IMR-90 (cell line): ENCODE measurements at regions not wholly inside any gene's neighbourhood (a gene's known extent, or its start where the extent isn't known, plus 50 kb on each side); places are given as distances from the start of the nearest gene placed in this dataset.

Experiments
- BHLHE40 ChIP-seq: fragments of 150-350 bp; IDR thresholded peaks from 2 replicates; pipeline ENCODE4 v1.6.1; 2016; ENCODE audit warnings: mild to moderate bottlenecking, low read depth, low read length
- MAFK ChIP-seq: IDR thresholded peaks from 2 replicates; pipeline ENCODE4 v1.6.1; 2012; ENCODE audit warnings: low read depth, low read length, improper control_type of control experiment
- MXI1 ChIP-seq: IDR thresholded peaks from 2 replicates; pipeline ENCODE4 v1.6.1; 2012; ENCODE audit warnings: low read depth, mild to moderate bottlenecking, low read length, moderate library complexity, borderline replicate concordance
- RAD21 ChIP-seq: IDR thresholded peaks from 2 replicates; pipeline ENCODE4 v1.6.1; 2012; ENCODE audit warnings: low read length, improper control_type of control experiment
- RFX5 ChIP-seq: IDR thresholded peaks from 2 replicates; pipeline ENCODE4 v1.8.0; 2012; ENCODE audit warnings: low read depth, mild to moderate bottlenecking, low read length, moderate library complexity
- TF ChIP-seq, protein P1 (sequence below): conservative IDR thresholded peaks from 2 replicates; pipeline ENCODE4 v1.5.1; 2012; ENCODE audit warnings: mild to moderate bottlenecking, low read depth, low read length, improper control_type of control experiment

GRCh38 chr2:51149725-51150124, 117.8 kb upstream of the NRXN1 start:
- TF ChIP-seq, protein P1, sequence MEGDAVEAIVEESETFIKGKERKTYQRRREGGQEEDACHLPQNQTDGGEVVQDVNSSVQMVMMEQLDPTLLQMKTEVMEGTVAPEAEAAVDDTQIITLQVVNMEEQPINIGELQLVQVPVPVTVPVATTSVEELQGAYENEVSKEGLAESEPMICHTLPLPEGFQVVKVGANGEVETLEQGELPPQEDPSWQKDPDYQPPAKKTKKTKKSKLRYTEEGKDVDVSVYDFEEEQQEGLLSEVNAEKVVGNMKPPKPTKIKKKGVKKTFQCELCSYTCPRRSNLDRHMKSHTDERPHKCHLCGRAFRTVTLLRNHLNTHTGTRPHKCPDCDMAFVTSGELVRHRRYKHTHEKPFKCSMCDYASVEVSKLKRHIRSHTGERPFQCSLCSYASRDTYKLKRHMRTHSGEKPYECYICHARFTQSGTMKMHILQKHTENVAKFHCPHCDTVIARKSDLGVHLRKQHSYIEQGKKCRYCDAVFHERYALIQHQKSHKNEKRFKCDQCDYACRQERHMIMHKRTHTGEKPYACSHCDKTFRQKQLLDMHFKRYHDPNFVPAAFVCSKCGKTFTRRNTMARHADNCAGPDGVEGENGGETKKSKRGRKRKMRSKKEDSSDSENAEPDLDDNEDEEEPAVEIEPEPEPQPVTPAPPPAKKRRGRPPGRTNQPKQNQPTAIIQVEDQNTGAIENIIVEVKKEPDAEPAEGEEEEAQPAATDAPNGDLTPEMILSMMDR: no peak
- TF ChIP-seq RFX5 (no peak), MAFK (no peak), MXI1 (no peak), RAD21 (no peak), BHLHE40 (no peak)
